ENCODE measurements at regions not wholly inside any gene's neighbourhood (a gene's known extent, or its start where the extent isn't known, plus 50 kb on each side); places are given as distances from the start of the nearest gene placed in this dataset.

- Histone ChIP-seq H3K4me3 (ENCODE audit: low read depth, low read length) (no peak overlapping the region), H3K27ac (ENCODE audit: extremely low read depth, low read depth, low read length) (no peak overlapping the region), H3K9me3 (ENCODE audit: control insufficient read depth, insufficient read depth, low read depth, low read length) (peaks cover 5% of the 10 kb centered on the region), H3K4me1 (ENCODE audit: control insufficient read depth, insufficient read depth, low read length) (no peaks in the 10 kb centered on the region), H3K36me3 (ENCODE audit: control insufficient read depth in 2 of 2, insufficient read depth in 1 of 2, low read length in 2 of 2) (no peaks in the 10 kb centered on the region; a peak in 1 of 3 replicates)
- ChIA-PET POLR2A (no interaction called here), CTCF (interaction anchor here (0.7 to 1.1 kb wide), 2 partner anchors 14 to 21 kb away, joined by 3 read pairs; no protein-coding TSS in a partner anchor)
- TF ChIP-seq ZNF223 (tag by site-specific recombination; IDR thresholded peaks at IDR 0.05) = no peak
- peak; percentile 92 for TF ChIP-seq SCRT2 (tag by site-specific recombination; IDR thresholded peaks at IDR 0.05)
- TF ChIP-seq SCRT1 (tag by site-specific recombination; IDR thresholded peaks at IDR 0.05; ENCODE audit: borderline replicate concordance) = peak; percentile 94
Measured at GRCh38 chr19:28201462-28201943, 1011.4 kb downstream of the UQCRFS1 start.

- CTCF ChIA-PET = interaction anchor here (0.6 kb wide), 1 partner anchor 535 kb away, joined by 4 read pairs; no protein-coding TSS in a partner anchor
Measured at GRCh38 chr19:28199323-28199722, 1013.6 kb downstream of the UQCRFS1 start.

DNA sequence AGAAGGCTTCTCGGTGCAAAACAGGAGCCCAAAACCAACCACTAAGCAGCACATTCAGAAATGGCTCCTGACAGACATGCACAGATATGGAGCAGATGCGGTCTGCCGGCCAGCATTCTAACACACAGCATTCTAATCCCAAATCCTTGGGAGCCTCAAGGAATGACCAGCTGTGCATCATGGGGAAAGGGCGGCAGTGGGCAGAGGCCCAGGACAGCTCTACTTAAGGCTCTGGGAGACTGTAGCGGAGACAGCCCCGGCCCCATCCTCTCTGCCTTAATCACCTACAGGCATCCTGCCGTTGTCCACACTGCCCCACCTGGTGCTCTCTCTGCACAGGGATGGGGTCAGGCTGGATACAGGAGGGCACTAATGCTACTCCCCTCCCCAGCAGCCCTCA is 1016.0 kb downstream of the UQCRFS1 start:
- ChIA-PET POLR2A (no interaction called here), CTCF (interaction anchor here (0.6 kb wide), 2 partner anchors 9 to 682 kb away, joined by 3 read pairs; no protein-coding TSS in a partner anchor)
- TF ChIP-seq ZNF391 (tag by site-specific recombination; IDR thresholded peaks at IDR 0.05; ENCODE audit: borderline replicate concordance, low read depth) (no peak), KLF8 (tag by site-specific recombination; IDR thresholded peaks at IDR 0.05) (no peak), ZNF629 (tag by site-specific recombination; IDR thresholded peaks at IDR 0.05) (no peak), ZNF423 (tag by site-specific recombination; IDR thresholded peaks at IDR 0.05) (no peak), ZNF394 (tag by site-specific recombination; IDR thresholded peaks at IDR 0.05; ENCODE audit: borderline replicate concordance) (no peak), ZNF560 (tag by site-specific recombination; IDR thresholded peaks at IDR 0.05; ENCODE audit: borderline replicate concordance) (no peak), HOXA7 (CRISPR knock-in tag; IDR thresholded peaks at IDR 0.05; ENCODE audit: borderline replicate concordance) (no peak), ZFP3 (tag by site-specific recombination; IDR thresholded peaks at IDR 0.05; ENCODE audit: low read depth) (no peak)
- H3K27ac ChIP-seq (ENCODE audit: extremely low read depth, low read depth, low read length) = no peak overlapping the region
- no peak overlapping the region for H3K4me3 ChIP-seq (ENCODE audit: low read depth, low read length)
- no peaks in the 10 kb centered on the region for H3K36me3 ChIP-seq (ENCODE audit: control insufficient read depth in 2 of 2, insufficient read depth in 1 of 2, low read length in 2 of 2)
- peaks cover 5% of the 10 kb centered on the region; the same call in 1 of the 2 replicates for H3K4me1 ChIP-seq (ENCODE audit: control insufficient read depth, insufficient read depth, low read length)
- H3K9me3 ChIP-seq (ENCODE audit: control insufficient read depth, insufficient read depth, low read depth, low read length) = no peaks in the 10 kb centered on the region

More at GRCh38 chr19:28199323-28199722, 1013.6 kb downstream of the UQCRFS1 start:
- POLR2A ChIA-PET = no interaction called here
- Histone ChIP-seq H3K4me1 (ENCODE audit: control insufficient read depth, insufficient read depth, low read length) (peaks cover 5% of the 10 kb centered on the region; the same call in 1 of the 2 replicates), H3K4me3 (ENCODE audit: low read depth, low read length) (no peak overlapping the region), H3K9me3 (ENCODE audit: control insufficient read depth, insufficient read depth, low read depth, low read length) (peaks cover 5% of the 10 kb centered on the region), H3K27ac (ENCODE audit: extremely low read depth, low read depth, low read length) (no peak overlapping the region), H3K36me3 (ENCODE audit: control insufficient read depth in 2 of 2, insufficient read depth in 1 of 2, low read length in 2 of 2) (no peaks in the 10 kb centered on the region; a peak in 1 of 3 replicates)
- TF ChIP-seq RBAK (tag by site-specific recombination; IDR thresholded peaks at IDR 0.05) (no peak), ZXDB (tag by site-specific recombination; IDR thresholded peaks at IDR 0.05) (no peak), WT1 (tag by site-specific recombination; IDR thresholded peaks at IDR 0.05) (no peak), GLI2 (tag by site-specific recombination; IDR thresholded peaks at IDR 0.05; ENCODE audit: borderline replicate concordance, low read depth) (no peak), ZNF600 (tag by site-specific recombination; IDR thresholded peaks at IDR 0.05) (no peak), ZNF394 (tag by site-specific recombination; IDR thresholded peaks at IDR 0.05; ENCODE audit: borderline replicate concordance) (no peak), ZNF174 (tag by site-specific recombination; IDR thresholded peaks at IDR 0.05) (no peak)
- TF ChIP-seq, protein P1, sequence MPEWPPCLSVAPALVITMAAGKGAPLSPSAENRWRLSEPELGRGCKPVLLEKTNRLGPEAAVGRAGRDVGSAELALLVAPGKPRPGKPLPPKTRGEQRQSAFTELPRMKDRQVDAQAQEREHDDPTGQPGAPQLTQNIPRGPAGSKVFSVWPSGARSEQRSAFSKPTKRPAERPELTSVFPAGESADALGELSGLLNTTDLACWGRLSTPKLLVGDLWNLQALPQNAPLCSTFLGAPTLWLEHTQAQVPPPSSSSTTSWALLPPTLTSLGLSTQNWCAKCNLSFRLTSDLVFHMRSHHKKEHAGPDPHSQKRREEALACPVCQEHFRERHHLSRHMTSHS (tag by site-specific recombination; IDR thresholded peaks at IDR 0.05) = no peak

GRCh38 chr19:28196101-28196500 is 1016.9 kb downstream of the UQCRFS1 start:
- CTCF ChIA-PET = no interaction called here
- no peak overlapping the region for H3K27ac ChIP-seq (ENCODE audit: extremely low read depth, low read depth, low read length)
- POLR2A ChIA-PET = no interaction called here
- H3K36me3 ChIP-seq (ENCODE audit: control insufficient read depth in 2 of 2, insufficient read depth in 1 of 2, low read length in 2 of 2) = no peaks in the 10 kb centered on the region
- H3K4me3 ChIP-seq (ENCODE audit: low read depth, low read length) = no peak overlapping the region
- H3K9me3 ChIP-seq (ENCODE audit: control insufficient read depth, insufficient read depth, low read depth, low read length) = no peaks in the 10 kb centered on the region
- peaks cover 5% of the 10 kb centered on the region; the same call in 1 of the 2 replicates for H3K4me1 ChIP-seq (ENCODE audit: control insufficient read depth, insufficient read depth, low read length)
- TF ChIP-seq ZSCAN23 (tag by site-specific recombination; IDR thresholded peaks at IDR 0.05) = no peak
- no peak for TF ChIP-seq ZNF692 (tag by site-specific recombination; IDR thresholded peaks at IDR 0.05)
- TF ChIP-seq ZBTB44 (tag by site-specific recombination; IDR thresholded peaks at IDR 0.05) = no peak
- TF ChIP-seq ZNF830 (tag by site-specific recombination; IDR thresholded peaks at IDR 0.05; ENCODE audit: low read depth) = no peak
- no peak for TF ChIP-seq BCL11B (tag by site-specific recombination; IDR thresholded peaks at IDR 0.05; ENCODE audit: low read depth)
- TF ChIP-seq, protein P2, sequence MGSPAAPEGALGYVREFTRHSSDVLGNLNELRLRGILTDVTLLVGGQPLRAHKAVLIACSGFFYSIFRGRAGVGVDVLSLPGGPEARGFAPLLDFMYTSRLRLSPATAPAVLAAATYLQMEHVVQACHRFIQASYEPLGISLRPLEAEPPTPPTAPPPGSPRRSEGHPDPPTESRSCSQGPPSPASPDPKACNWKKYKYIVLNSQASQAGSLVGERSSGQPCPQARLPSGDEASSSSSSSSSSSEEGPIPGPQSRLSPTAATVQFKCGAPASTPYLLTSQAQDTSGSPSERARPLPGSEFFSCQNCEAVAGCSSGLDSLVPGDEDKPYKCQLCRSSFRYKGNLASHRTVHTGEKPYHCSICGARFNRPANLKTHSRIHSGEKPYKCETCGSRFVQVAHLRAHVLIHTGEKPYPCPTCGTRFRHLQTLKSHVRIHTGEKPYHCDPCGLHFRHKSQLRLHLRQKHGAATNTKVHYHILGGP (tag by site-specific recombination; IDR thresholded peaks at IDR 0.05) = no peak
